ENCODE measurements at regions not wholly inside any gene's neighbourhood (a gene's known extent, or its start where the extent isn't known, plus 50 kb on each side); places are given as distances from the start of the nearest gene placed in this dataset.

GRCh38 chr16:76696876-76697275, 419.7 kb downstream of the CNTNAP4 start:
- TF ChIP-seq GATA2 (IDR thresholded peaks at IDR 0.05; ENCODE audit: low read depth, low read length) (no peak), GATA3 (IDR thresholded peaks at IDR 0.05; ENCODE audit: low read depth, low read length) (no peak)
